GM12878 (cell line): ENCODE measurements at regions not wholly inside any gene's neighbourhood (a gene's known extent, or its start where the extent isn't known, plus 50 kb on each side); places are given as distances from the start of the nearest gene placed in this dataset.

Source experiments
- ATAC-seq: fragments of 200-7000 bp; cut with Tn5 transposase; 3 replicates; pipeline ENCODE4 v1.9.1; 2020; ENCODE audit warnings: mild to moderate bottlenecking, moderate library complexity
- BruUV-seq: library from RNA; stranded (reverse); fragments of 400-500 nt; replicated peaks from 2 replicates; lab custom pipeline; 2021; lab: Mats Ljungman, UMichigan
- CTCF ChIA-PET: fragments of 300-600 bp; sonication (Branson Sonifier 250); formaldehyde crosslinking; extraction: SDS; loops from one replicate; lab custom pipeline; 2021; ENCODE audit warnings: inconsistent platforms; lab: Yijun Ruan, JAX
- POLR2A ChIA-PET: fragments of 350-600 bp; formaldehyde crosslinking; extraction: SDS; loops from one replicate; lab custom pipeline; 2021; ENCODE audit warnings: inconsistent platforms; lab: Charles Lee
- RAD21 ChIA-PET: fragments of 300-600 bp; sonication (Branson Sonifier 250); formaldehyde crosslinking; loops from one replicate; lab custom pipeline; 2023; ENCODE audit warnings: antibody characterized with exemption; ENCODE audit not compliant: unreplicated experiment; lab: Charles Lee
- SMC1A ChIA-PET: fragments of 300-600 bp; sonication (Branson Sonifier 250); formaldehyde crosslinking; loops from one replicate; lab custom pipeline; 2023; ENCODE audit not compliant: unreplicated experiment, uncharacterized antibody; lab: Charles Lee
- DNase-seq: peaks from one replicate; pipeline ENCODE4 v3.0.0-alpha.2; 2011; ENCODE audit warnings: low read depth, low spot score
- FAIRE-seq: peaks from 3 replicates; lab custom pipeline; 2011; peaks lifted over from hg19 to GRCh38; lab: Jason Lieb, UNC
- H2AFZ ChIP-seq: 2 replicates; pipeline ENCODE4 v1.6.0; 2011; ENCODE audit warnings: low read depth, low read length, control low read depth; ENCODE audit not compliant: control insufficient read depth
- H3K27ac ChIP-seq: 2 replicates; pipeline ENCODE4 v1.5.1; 2011; ENCODE audit warnings: control low read depth; ENCODE audit not compliant: control insufficient read depth, insufficient read depth
- H3K27me3 ChIP-seq, 2 experiments: replicated peaks in 1 of 2; 2 replicates each; pipeline versions ENCODE4 v1.6.0 to v1.6.1; 2011; ENCODE audit warnings: low read length in 1 of 2; ENCODE audit not compliant: control insufficient read depth in 2 of 2, insufficient read depth in 2 of 2
- H3K36me3 ChIP-seq, 2 experiments: 2 replicates each; pipeline ENCODE4 v1.5.1; 2011; ENCODE audit warnings: low read length in 1 of 2; ENCODE audit not compliant: control insufficient read depth in 2 of 2, insufficient read depth in 2 of 2
- H3K4me1 ChIP-seq: 2 replicates; pipeline ENCODE4 v1.6.1; 2011; ENCODE audit warnings: mild to moderate bottlenecking, low read length, moderate library complexity, mixed read lengths; ENCODE audit not compliant: control insufficient read depth, insufficient read depth
- H3K4me2 ChIP-seq: 2 replicates; pipeline ENCODE4 v1.6.0; 2011; ENCODE audit warnings: control low read depth; ENCODE audit not compliant: control insufficient read depth, insufficient read depth
- H3K4me3 ChIP-seq: fragments of 200-600 bp; sonication (generic); 2 replicates; pipeline ENCODE4 v1.5.1; 2016
- H3K79me2 ChIP-seq: 2 replicates; pipeline ENCODE4 v1.6.0; 2011; ENCODE audit warnings: low read length; ENCODE audit not compliant: control insufficient read depth, insufficient read depth
- H3K9ac ChIP-seq: 2 replicates; pipeline ENCODE4 v1.8.0; 2011; ENCODE audit warnings: low read length, control low read depth, mixed read lengths; ENCODE audit not compliant: control insufficient read depth, insufficient read depth
- H3K9me3 ChIP-seq: replicated peaks from 3 replicates; pipeline ENCODE4 v1.5.1; 2011; ENCODE audit warnings: mild to moderate bottlenecking, low read length; ENCODE audit not compliant: control insufficient read depth, insufficient read depth
- H4K20me1 ChIP-seq: 2 replicates; pipeline ENCODE4 v1.6.0; 2011; ENCODE audit not compliant: control insufficient read depth, insufficient read depth
- BHLHE40 ChIP-seq, 2 experiments: fragments of 450-650 bp in 1 of 2; IDR thresholded peaks; 2 replicates each; pipeline ENCODE4 v1.6.1; 2011 to 2017; ENCODE audit warnings: low read depth in 2 of 2, borderline replicate concordance in 1 of 2, improper control_type of control experiment in 1 of 2, low read length in 1 of 2, mild to moderate bottlenecking in 1 of 2
- ETV6 ChIP-seq, 2 experiments: fragments of 450-650 bp in 1 of 2; IDR thresholded peaks in 1 of 2; conservative IDR thresholded peaks in 1 of 2; 2 replicates each; pipeline ENCODE4 v1.6.1; 2014; ENCODE audit warnings: antibody characterized with exemption in 1 of 2, borderline replicate concordance in 1 of 2, low read depth in 1 of 2, mild to moderate bottlenecking in 1 of 2, moderate library complexity in 1 of 2
- JUNB ChIP-seq: IDR thresholded peaks from 2 replicates; pipeline ENCODE4 v1.6.1; 2016; ENCODE audit warnings: antibody characterized with exemption, mild to moderate bottlenecking
- MTA2 ChIP-seq: fragments of 450-650 bp; IDR thresholded peaks from 2 replicates; pipeline ENCODE4 v1.6.1; 2016; ENCODE audit warnings: low read depth, mild to moderate bottlenecking, moderate library complexity
- MTA3 ChIP-seq: IDR thresholded peaks from 2 replicates; pipeline ENCODE4 v1.6.1; 2012; ENCODE audit warnings: low read length, inconsistent platforms, borderline replicate concordance
- POLR2AphosphoS2 ChIP-seq: IDR thresholded peaks from 2 replicates; pipeline ENCODE4 v1.6.1; 2011; ENCODE audit warnings: low read depth, mild to moderate bottlenecking, low read length, improper control_type of control experiment, moderate library complexity
- RAD51 ChIP-seq: fragments of 450-650 bp; IDR thresholded peaks from 2 replicates; pipeline ENCODE4 v1.6.1; 2016; ENCODE audit warnings: moderate library complexity, mild to moderate bottlenecking, inconsistent platforms
- SMARCA5 ChIP-seq: fragments of 450-650 bp; IDR thresholded peaks from 2 replicates; pipeline ENCODE4 v1.6.1; 2017; ENCODE audit warnings: mild to moderate bottlenecking
- TBL1XR1 ChIP-seq: IDR thresholded peaks from 2 replicates; pipeline ENCODE4 v1.6.1; 2012; ENCODE audit warnings: low read depth, low read length, improper control_type of control experiment
- ZNF384 ChIP-seq: IDR thresholded peaks from 2 replicates; pipeline ENCODE4 v1.6.1; 2012; ENCODE audit warnings: low read depth, mild to moderate bottlenecking, low read length, improper control_type of control experiment, borderline replicate concordance
- WGBS: methylation state at CpG from one replicate; pipeline ENCODE4 v1.1.6; 2016; ENCODE audit warnings: low lambda C conversion rate; ENCODE audit not compliant: insufficient replicate concordance, insufficient coverage; ENCODE audit errors: missing lambda C conversion rate; 5-methylcytosine and 5-hydroxymethylcytosine counted together
- in situ Hi-C: fragments of 300-500 bp; cut with MboI; formaldehyde crosslinking; loops from 9 replicates; pipeline ENCODE4 v1.14.3; 2018; ENCODE audit warnings: mixed read lengths
- intact Hi-C: fragments of 100-400 bp; cut with micrococcal nuclease; formaldehyde crosslinking; loops from one replicate; pipeline ENCODE4 v1.14.2; 2022; ENCODE audit not compliant: unreplicated experiment
- TF ChIP-seq, protein P1 (sequence below): IDR thresholded peaks from 2 replicates; pipeline ENCODE4 v1.6.1; 2012; ENCODE audit warnings: improper control_type of control experiment, low read depth, low read length; ENCODE audit not compliant: insufficient replicate concordance
- TF ChIP-seq, protein P2 (sequence below): fragments of 450-650 bp; IDR thresholded peaks from 2 replicates; pipeline ENCODE4 v1.6.1; 2017; ENCODE audit warnings: mild to moderate bottlenecking, low read depth, inconsistent platforms; ENCODE audit not compliant: poor library complexity, severe bottlenecking

DNA sequence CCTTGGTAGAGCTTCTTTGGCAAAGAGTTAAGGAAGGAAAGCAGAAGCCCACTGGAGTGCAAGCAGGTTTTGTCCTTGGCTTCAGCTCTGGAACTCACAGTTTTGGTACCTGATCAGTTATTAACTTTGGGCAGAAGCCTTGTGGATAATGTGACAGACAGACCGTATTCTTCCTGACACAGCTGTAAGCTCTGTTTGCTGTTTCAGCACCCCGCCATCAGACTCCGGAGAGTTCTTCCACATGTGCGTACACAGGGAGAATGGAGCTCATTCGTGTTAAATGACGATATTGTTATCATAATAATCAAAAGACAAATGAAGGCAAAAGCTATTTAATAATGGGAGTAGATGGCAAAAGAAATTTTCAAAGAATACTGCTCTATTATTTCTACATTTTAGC, 155.1 kb upstream of the ARGLU1 start:
- no peaks in the 10 kb centered on the region for H3K27me3 ChIP-seq
- H3K27ac ChIP-seq, result no peak overlapping the region
- H3K4me1 ChIP-seq, result no peaks in the 10 kb centered on the region
- H3K79me2 ChIP-seq, result no peaks in the 10 kb centered on the region
- H3K9ac ChIP-seq, result no peak overlapping the region
- no peak for FAIRE-seq
- no peaks in the 10 kb centered on the region for H3K36me3 ChIP-seq
- ChIA-PET POLR2A (no interaction called here), RAD21 (no interaction called here), SMC1A (interaction anchor here (1.2 kb wide), 1 partner anchor 10 kb away, joined by 3 read pairs; no protein-coding TSS in a partner anchor), CTCF (interaction anchor here (1.4 kb wide), 1 partner anchor 103 kb away, joined by 4 read pairs; no protein-coding TSS in a partner anchor)
- H3K9me3 ChIP-seq, result no peaks in the 10 kb centered on the region
- H4K20me1 ChIP-seq, result no peaks in the 10 kb centered on the region
- no peak overlapping the region for H2AFZ ChIP-seq
- intact Hi-C loops (no loop called here), in situ Hi-C loops (no loop called here)
- DNase-seq, result no peak
- ATAC-seq, result no peak
- TF ChIP-seq, protein P1, sequence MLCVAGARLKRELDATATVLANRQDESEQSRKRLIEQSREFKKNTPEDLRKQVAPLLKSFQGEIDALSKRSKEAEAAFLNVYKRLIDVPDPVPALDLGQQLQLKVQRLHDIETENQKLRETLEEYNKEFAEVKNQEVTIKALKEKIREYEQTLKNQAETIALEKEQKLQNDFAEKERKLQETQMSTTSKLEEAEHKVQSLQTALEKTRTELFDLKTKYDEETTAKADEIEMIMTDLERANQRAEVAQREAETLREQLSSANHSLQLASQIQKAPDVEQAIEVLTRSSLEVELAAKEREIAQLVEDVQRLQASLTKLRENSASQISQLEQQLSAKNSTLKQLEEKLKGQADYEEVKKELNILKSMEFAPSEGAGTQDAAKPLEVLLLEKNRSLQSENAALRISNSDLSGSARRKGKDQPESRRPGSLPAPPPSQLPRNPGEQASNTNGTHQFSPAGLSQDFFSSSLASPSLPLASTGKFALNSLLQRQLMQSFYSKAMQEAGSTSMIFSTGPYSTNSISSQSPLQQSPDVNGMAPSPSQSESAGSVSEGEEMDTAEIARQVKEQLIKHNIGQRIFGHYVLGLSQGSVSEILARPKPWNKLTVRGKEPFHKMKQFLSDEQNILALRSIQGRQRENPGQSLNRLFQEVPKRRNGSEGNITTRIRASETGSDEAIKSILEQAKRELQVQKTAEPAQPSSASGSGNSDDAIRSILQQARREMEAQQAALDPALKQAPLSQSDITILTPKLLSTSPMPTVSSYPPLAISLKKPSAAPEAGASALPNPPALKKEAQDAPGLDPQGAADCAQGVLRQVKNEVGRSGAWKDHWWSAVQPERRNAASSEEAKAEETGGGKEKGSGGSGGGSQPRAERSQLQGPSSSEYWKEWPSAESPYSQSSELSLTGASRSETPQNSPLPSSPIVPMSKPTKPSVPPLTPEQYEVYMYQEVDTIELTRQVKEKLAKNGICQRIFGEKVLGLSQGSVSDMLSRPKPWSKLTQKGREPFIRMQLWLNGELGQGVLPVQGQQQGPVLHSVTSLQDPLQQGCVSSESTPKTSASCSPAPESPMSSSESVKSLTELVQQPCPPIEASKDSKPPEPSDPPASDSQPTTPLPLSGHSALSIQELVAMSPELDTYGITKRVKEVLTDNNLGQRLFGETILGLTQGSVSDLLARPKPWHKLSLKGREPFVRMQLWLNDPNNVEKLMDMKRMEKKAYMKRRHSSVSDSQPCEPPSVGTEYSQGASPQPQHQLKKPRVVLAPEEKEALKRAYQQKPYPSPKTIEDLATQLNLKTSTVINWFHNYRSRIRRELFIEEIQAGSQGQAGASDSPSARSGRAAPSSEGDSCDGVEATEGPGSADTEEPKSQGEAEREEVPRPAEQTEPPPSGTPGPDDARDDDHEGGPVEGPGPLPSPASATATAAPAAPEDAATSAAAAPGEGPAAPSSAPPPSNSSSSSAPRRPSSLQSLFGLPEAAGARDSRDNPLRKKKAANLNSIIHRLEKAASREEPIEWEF, result no peak
- TF ChIP-seq SMARCA5 (no peak), JUNB (no peak), TBL1XR1 (no peak), RAD51 (no peak), MTA2 (no peak), POLR2AphosphoS2 (no peak), BHLHE40 (IDR thresholded peaks at IDR 0.05; ENCODE audit: borderline replicate concordance in 1 of 2, low read depth in 2 of 2, low read length in 1 of 2) (no peak), ETV6 (conservative IDR thresholded peaks at IDR 0.05 in 1 of 2, IDR thresholded peaks at IDR 0.05 in 1 of 2; ENCODE audit: borderline replicate concordance in 1 of 2, low read depth in 1 of 2) (no peak), MTA3 (no peak), ZNF384 (no peak)
- TF ChIP-seq, protein P2, sequence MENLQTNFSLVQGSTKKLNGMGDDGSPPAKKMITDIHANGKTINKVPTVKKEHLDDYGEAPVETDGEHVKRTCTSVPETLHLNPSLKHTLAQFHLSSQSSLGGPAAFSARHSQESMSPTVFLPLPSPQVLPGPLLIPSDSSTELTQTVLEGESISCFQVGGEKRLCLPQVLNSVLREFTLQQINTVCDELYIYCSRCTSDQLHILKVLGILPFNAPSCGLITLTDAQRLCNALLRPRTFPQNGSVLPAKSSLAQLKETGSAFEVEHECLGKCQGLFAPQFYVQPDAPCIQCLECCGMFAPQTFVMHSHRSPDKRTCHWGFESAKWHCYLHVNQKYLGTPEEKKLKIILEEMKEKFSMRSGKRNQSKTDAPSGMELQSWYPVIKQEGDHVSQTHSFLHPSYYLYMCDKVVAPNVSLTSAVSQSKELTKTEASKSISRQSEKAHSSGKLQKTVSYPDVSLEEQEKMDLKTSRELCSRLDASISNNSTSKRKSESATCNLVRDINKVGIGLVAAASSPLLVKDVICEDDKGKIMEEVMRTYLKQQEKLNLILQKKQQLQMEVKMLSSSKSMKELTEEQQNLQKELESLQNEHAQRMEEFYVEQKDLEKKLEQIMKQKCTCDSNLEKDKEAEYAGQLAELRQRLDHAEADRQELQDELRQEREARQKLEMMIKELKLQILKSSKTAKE, result no peak
- 44% methylated on average over 6 of the region's 6 CpGs for WGBS
- H3K4me3 ChIP-seq, result no peak overlapping the region
- no peak overlapping the region for H3K4me2 ChIP-seq
- BruUV-seq, result no TSS peak
